SK-N-SH treated with all-trans-retinoic acid at 6 μM for 48 hours (cell line): ENCODE measurements at regions not wholly inside any gene's neighbourhood (a gene's known extent, or its start where the extent isn't known, plus 50 kb on each side); places are given as distances from the start of the nearest gene placed in this dataset.

ENCODE experiments used
- ATAC-seq: fragments of 200-7000 bp; cut with Tn5 transposase; 3 replicates; pipeline ENCODE4 v1.9.1; 2020; ENCODE audit warnings: mild to moderate bottlenecking, moderate library complexity
- ARNTL ChIP-seq: fragments of 450-650 bp; formaldehyde crosslinking; IDR thresholded peaks from 2 replicates; pipeline ENCODE4 v1.5.0; 2020; ENCODE audit warnings: low read depth, mild to moderate bottlenecking, moderate library complexity, borderline replicate concordance
- BACH2 ChIP-seq: fragments of 250-450 bp; sonication (Bioruptor Pico); IDR thresholded peaks from 2 replicates; pipeline ENCODE4 v1.9.0; 2021; ENCODE audit warnings: mild to moderate bottlenecking, borderline replicate concordance
- CREB5 ChIP-seq: fragments of 250-450 bp; sonication (Bioruptor Pico); IDR thresholded peaks from 2 replicates; pipeline ENCODE4 v1.5.1; 2020; ENCODE audit warnings: low read depth, mild to moderate bottlenecking, moderate library complexity
- CSDC2 ChIP-seq: fragments of 250-450 bp; sonication (Bioruptor Pico); IDR thresholded peaks from 2 replicates; pipeline ENCODE4 v1.5.0; 2020; ENCODE audit warnings: mild to moderate bottlenecking, moderate library complexity
- CSRNP3 ChIP-seq: fragments of 250-450 bp; sonication (Bioruptor Pico); IDR thresholded peaks from 2 replicates; pipeline ENCODE4 v1.5.1; 2021; ENCODE audit warnings: mild to moderate bottlenecking, moderate library complexity
- GLIS3 ChIP-seq: fragments of 250-450 bp; sonication (Bioruptor Pico); IDR thresholded peaks from 2 replicates; pipeline ENCODE4 v1.5.0; 2020; ENCODE audit warnings: mild to moderate bottlenecking, moderate library complexity
- ISL1 ChIP-seq: fragments of 250-450 bp; sonication (Bioruptor Pico); IDR thresholded peaks from 2 replicates; pipeline ENCODE4 v2.1.2; 2022; ENCODE audit warnings: mild to moderate bottlenecking, moderate library complexity
- OSR1 ChIP-seq: fragments of 250-450 bp; sonication (Bioruptor Pico); IDR thresholded peaks from 2 replicates; pipeline ENCODE4 v1.8.0; 2022; ENCODE audit warnings: moderate library complexity, mild to moderate bottlenecking, inconsistent platforms
- PATZ1 ChIP-seq: fragments of 250-450 bp; sonication (Bioruptor Pico); IDR thresholded peaks from 2 replicates; pipeline ENCODE4 v1.8.0; 2020; ENCODE audit warnings: mild to moderate bottlenecking, moderate library complexity, borderline replicate concordance
- PPARA ChIP-seq: fragments of 250-450 bp; sonication (Bioruptor Pico); IDR thresholded peaks from 2 replicates; pipeline ENCODE4 v1.5.0; 2020; ENCODE audit warnings: mild to moderate bottlenecking, borderline replicate concordance
- RARB ChIP-seq: fragments of 250-450 bp; sonication (Bioruptor Pico); IDR thresholded peaks from 2 replicates; pipeline ENCODE4 v1.8.0; 2021; ENCODE audit warnings: mild to moderate bottlenecking, moderate library complexity
- SNAI2 ChIP-seq: fragments of 250-450 bp; sonication (Bioruptor Pico); IDR thresholded peaks from 2 replicates; pipeline ENCODE4 v1.5.0; 2020; ENCODE audit warnings: mild to moderate bottlenecking, moderate library complexity
- TCF4 ChIP-seq: fragments of 250-450 bp; sonication (Bioruptor Pico); IDR thresholded peaks from 2 replicates; pipeline ENCODE4 v1.8.0; 2021; ENCODE audit warnings: mild to moderate bottlenecking, moderate library complexity, borderline replicate concordance
- TOX ChIP-seq: fragments of 250-450 bp; sonication (Bioruptor Pico); IDR thresholded peaks from 2 replicates; pipeline ENCODE4 v1.8.0; 2021; ENCODE audit warnings: mild to moderate bottlenecking, moderate library complexity, borderline replicate concordance
- ZC3H10 ChIP-seq: fragments of 250-450 bp; sonication (Bioruptor Pico); IDR thresholded peaks from 2 replicates; pipeline ENCODE4 v1.5.1; 2021; ENCODE audit warnings: mild to moderate bottlenecking, moderate library complexity
- ZFP3 ChIP-seq: fragments of 250-450 bp; sonication (Bioruptor Pico); IDR thresholded peaks from 2 replicates; pipeline ENCODE4 v1.5.0; 2020; ENCODE audit warnings: mild to moderate bottlenecking, moderate library complexity
- ZFP30 ChIP-seq: fragments of 450-650 bp; formaldehyde crosslinking; IDR thresholded peaks from 2 replicates; pipeline ENCODE4 v1.5.0; 2022; ENCODE audit warnings: mild to moderate bottlenecking, moderate library complexity
- ZNF565 ChIP-seq: fragments of 450-650 bp; formaldehyde crosslinking; conservative IDR thresholded peaks from 2 replicates; pipeline ENCODE4 v1.5.0; 2020; ENCODE audit warnings: low read depth, mild to moderate bottlenecking, moderate library complexity
- ZNF70 ChIP-seq: fragments of 450-650 bp; formaldehyde crosslinking; IDR thresholded peaks from 2 replicates; pipeline ENCODE4 v1.5.0; 2020; ENCODE audit warnings: mild to moderate bottlenecking, moderate library complexity
- ZNF8 ChIP-seq: fragments of 450-650 bp; formaldehyde crosslinking; IDR thresholded peaks from 2 replicates; pipeline ENCODE4 v1.5.0; 2020; ENCODE audit warnings: mild to moderate bottlenecking, moderate library complexity
- TF ChIP-seq, protein P1 (sequence below): fragments of 250-450 bp; sonication (Bioruptor Pico); IDR thresholded peaks from 2 replicates; pipeline ENCODE4 v1.5.0; 2020; ENCODE audit warnings: mild to moderate bottlenecking, moderate library complexity

DNA sequence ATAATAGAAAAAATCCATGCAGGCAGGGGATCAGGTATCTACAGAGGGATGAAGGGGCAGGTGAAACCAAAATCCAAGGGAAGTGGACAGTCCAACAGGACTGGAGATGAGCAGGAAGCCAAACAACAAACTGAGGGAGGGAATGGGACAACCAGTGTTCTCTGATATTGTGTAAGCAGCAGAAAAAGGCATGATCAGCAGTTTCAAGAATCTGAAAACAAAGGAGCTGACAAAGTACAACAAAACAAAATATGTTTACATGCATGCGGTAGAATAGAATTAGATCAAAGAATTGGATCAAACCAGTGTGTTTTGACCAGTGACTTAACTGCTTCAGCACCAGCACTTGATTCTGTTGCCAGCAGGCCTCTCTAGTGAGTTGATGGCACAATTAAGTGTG is 729.7 kb downstream of the RFPL4B start:
- ATAC-seq, result no peak
- TF ChIP-seq SNAI2 (CRISPR knock-in tag) (no peak), TCF4 (no peak), CSRNP3 (CRISPR knock-in tag) (no peak), PPARA (CRISPR knock-in tag) (no peak), CREB5 (CRISPR knock-in tag) (no peak), BACH2 (CRISPR knock-in tag) (no peak), CSDC2 (CRISPR knock-in tag) (no peak), ZC3H10 (CRISPR knock-in tag) (no peak), ZFP30 (CRISPR knock-in tag) (no peak), ISL1 (CRISPR knock-in tag) (no peak), RARB (CRISPR knock-in tag) (no peak), TOX (CRISPR knock-in tag) (no peak), ZNF8 (no peak), ZNF565 (CRISPR knock-in tag) (no peak), OSR1 (CRISPR knock-in tag) (no peak), ZFP3 (CRISPR knock-in tag) (no peak), ARNTL (CRISPR knock-in tag) (no peak), PATZ1 (CRISPR knock-in tag) (no peak), GLIS3 (no peak)
- TF ChIP-seq, protein P1, sequence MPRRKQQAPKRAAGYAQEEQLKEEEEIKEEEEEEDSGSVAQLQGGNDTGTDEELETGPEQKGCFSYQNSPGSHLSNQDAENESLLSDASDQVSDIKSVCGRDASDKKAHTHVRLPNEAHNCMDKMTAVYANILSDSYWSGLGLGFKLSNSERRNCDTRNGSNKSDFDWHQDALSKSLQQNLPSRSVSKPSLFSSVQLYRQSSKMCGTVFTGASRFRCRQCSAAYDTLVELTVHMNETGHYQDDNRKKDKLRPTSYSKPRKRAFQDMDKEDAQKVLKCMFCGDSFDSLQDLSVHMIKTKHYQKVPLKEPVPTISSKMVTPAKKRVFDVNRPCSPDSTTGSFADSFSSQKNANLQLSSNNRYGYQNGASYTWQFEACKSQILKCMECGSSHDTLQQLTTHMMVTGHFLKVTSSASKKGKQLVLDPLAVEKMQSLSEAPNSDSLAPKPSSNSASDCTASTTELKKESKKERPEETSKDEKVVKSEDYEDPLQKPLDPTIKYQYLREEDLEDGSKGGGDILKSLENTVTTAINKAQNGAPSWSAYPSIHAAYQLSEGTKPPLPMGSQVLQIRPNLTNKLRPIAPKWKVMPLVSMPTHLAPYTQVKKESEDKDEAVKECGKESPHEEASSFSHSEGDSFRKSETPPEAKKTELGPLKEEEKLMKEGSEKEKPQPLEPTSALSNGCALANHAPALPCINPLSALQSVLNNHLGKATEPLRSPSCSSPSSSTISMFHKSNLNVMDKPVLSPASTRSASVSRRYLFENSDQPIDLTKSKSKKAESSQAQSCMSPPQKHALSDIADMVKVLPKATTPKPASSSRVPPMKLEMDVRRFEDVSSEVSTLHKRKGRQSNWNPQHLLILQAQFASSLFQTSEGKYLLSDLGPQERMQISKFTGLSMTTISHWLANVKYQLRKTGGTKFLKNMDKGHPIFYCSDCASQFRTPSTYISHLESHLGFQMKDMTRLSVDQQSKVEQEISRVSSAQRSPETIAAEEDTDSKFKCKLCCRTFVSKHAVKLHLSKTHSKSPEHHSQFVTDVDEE (CRISPR knock-in tag), result no peak

GRCh38 chr6:113077794-113078193 is 730.7 kb downstream of the RFPL4B start:
- TF ChIP-seq ZNF8 (no peak), ZFP30 (CRISPR knock-in tag) (no peak), SNAI2 (CRISPR knock-in tag) (no peak), GLIS3 (no peak), TOX (CRISPR knock-in tag) (no peak), CSDC2 (CRISPR knock-in tag) (no peak), ZNF70 (CRISPR knock-in tag) (no peak), BACH2 (CRISPR knock-in tag) (no peak), PATZ1 (CRISPR knock-in tag) (no peak), RARB (CRISPR knock-in tag) (no peak), PPARA (CRISPR knock-in tag) (no peak)
- TF ChIP-seq, protein P1 (CRISPR knock-in tag), result no peak
- ATAC-seq, result no peak
